ENCODE measurements at regions not wholly inside any gene's neighbourhood (a gene's known extent, or its start where the extent isn't known, plus 50 kb on each side); places are given as distances from the start of the nearest gene placed in this dataset.
"Not testable (repeated sequence)": the region's sequence is repeated elsewhere in the genome, so short reads cannot be mapped to it uniquely, and the experiment has no call there.

GRCh38 chr13:110812869-110813645, 99.6 kb downstream of the ING1 start:
- peaks cover 9% of the 10 kb centered on the region for H3K4me1 Mint-ChIP-seq
- DNase-seq (no peak), ATAC-seq (no peak)
- peak overlapping the region; percentile 68 for H3K4me3 Mint-ChIP-seq
- no peaks in the 10 kb centered on the region for H3K9me3 ChIP-seq (ENCODE audit: control insufficient read depth, low read length, poor library complexity, severe bottlenecking)
- no peaks in the 10 kb centered on the region for H3K36me3 Mint-ChIP-seq (ENCODE audit: low read depth)
- no peak overlapping the region for H3K27ac Mint-ChIP-seq
- peaks cover 39% of the 10 kb centered on the region for H3K27me3 Mint-ChIP-seq

GRCh38 chr13:110813646-110814624, 100.4 kb downstream of the ING1 start:
- H3K36me3 Mint-ChIP-seq (ENCODE audit: low read depth): no peaks in the 10 kb centered on the region

GRCh38 chr13:110815471-110816204, 99.2 kb downstream of the ANKRD10 start:
- DNase-seq (no peak), ATAC-seq (no peak)
- Mint-ChIP-seq H3K27ac (no peak overlapping the region), H3K27me3 (peaks cover 24% of the 10 kb centered on the region), H3K4me1 (peaks cover 14% of the 10 kb centered on the region), H3K4me3 (no peak overlapping the region), H3K36me3 (ENCODE audit: low read depth) (no peaks in the 10 kb centered on the region)
- no peaks in the 10 kb centered on the region for H3K9me3 ChIP-seq (ENCODE audit: control insufficient read depth, low read length, poor library complexity, severe bottlenecking)

More at GRCh38 chr13:110813646-110814624, 100.4 kb downstream of the ING1 start:
- Mint-ChIP-seq H3K4me3 (peak overlapping the region; percentile 68), H3K27ac (no peak overlapping the region), H3K27me3 (peaks cover 32% of the 10 kb centered on the region), H3K4me1 (peaks cover 9% of the 10 kb centered on the region)
- DNase-seq: no peak
- ATAC-seq: no peak
- H3K9me3 ChIP-seq (ENCODE audit: control insufficient read depth, low read length, poor library complexity, severe bottlenecking): no peaks in the 10 kb centered on the region

- H3K9me3 ChIP-seq (ENCODE audit: control insufficient read depth, low read length, poor library complexity, severe bottlenecking): no peaks in the 10 kb centered on the region
- Mint-ChIP-seq H3K4me3 (no peak overlapping the region), H3K36me3 (ENCODE audit: low read depth) (no peaks in the 10 kb centered on the region), H3K27ac (no peak overlapping the region), H3K4me1 (peaks cover 14% of the 10 kb centered on the region), H3K27me3 (peaks cover 18% of the 10 kb centered on the region)
- ATAC-seq (no peak), DNase-seq (no peak)
Observed at GRCh38 chr13:110816500-110816899, 98.4 kb downstream of the ANKRD10 start.

GRCh38 chr13:110817143-110817542, 97.7 kb downstream of the ANKRD10 start:
- Mint-ChIP-seq H3K27ac (no peak overlapping the region), H3K4me1 (peaks cover 12% of the 10 kb centered on the region), H3K4me3 (no peak overlapping the region), H3K27me3 (peaks cover 11% of the 10 kb centered on the region), H3K36me3 (ENCODE audit: low read depth) (no peaks in the 10 kb centered on the region)
- H3K9me3 ChIP-seq (ENCODE audit: control insufficient read depth, low read length, poor library complexity, severe bottlenecking): no peaks in the 10 kb centered on the region
- ATAC-seq: no peak
- DNase-seq: no peak

GRCh38 chr13:110818747-110819146, 96.1 kb downstream of the ANKRD10 start:
- Mint-ChIP-seq H3K27ac (no peak overlapping the region), H3K36me3 (ENCODE audit: low read depth) (no peaks in the 10 kb centered on the region), H3K4me1 (peaks cover 10% of the 10 kb centered on the region), H3K4me3 (no peak overlapping the region), H3K27me3 (peaks cover 6% of the 10 kb centered on the region)
- no peaks in the 10 kb centered on the region for H3K9me3 ChIP-seq (ENCODE audit: control insufficient read depth, low read length, poor library complexity, severe bottlenecking)
- no peak for ATAC-seq
- DNase-seq: no peak

GRCh38 chr13:110819203-110820014, 95.5 kb downstream of the ANKRD10 start:
- H3K4me3 Mint-ChIP-seq: no peak overlapping the region

GRCh38 chr13:110820322-110820721, 94.5 kb downstream of the ANKRD10 start:
- H3K36me3 Mint-ChIP-seq (ENCODE audit: low read depth): no peaks in the 10 kb centered on the region
- ATAC-seq: no peak
- H3K4me1 Mint-ChIP-seq: peaks cover 8% of the 10 kb centered on the region
- no peak for DNase-seq
- no peak overlapping the region for H3K4me3 Mint-ChIP-seq
- H3K27me3 Mint-ChIP-seq: peaks cover 6% of the 10 kb centered on the region
- no peaks in the 10 kb centered on the region for H3K9me3 ChIP-seq (ENCODE audit: control insufficient read depth, low read length, poor library complexity, severe bottlenecking)
- H3K27ac Mint-ChIP-seq: peak overlapping the region; percentile 34

More at GRCh38 chr13:110819203-110820014, 95.5 kb downstream of the ANKRD10 start:
- peak; percentile 57 to 72 (median 60) for DNase-seq
- peaks cover 10% of the 10 kb centered on the region for H3K4me1 Mint-ChIP-seq
- ATAC-seq: peak; percentile 89
- H3K36me3 Mint-ChIP-seq (ENCODE audit: low read depth): no peaks in the 10 kb centered on the region
- no peaks in the 10 kb centered on the region for H3K9me3 ChIP-seq (ENCODE audit: control insufficient read depth, low read length, poor library complexity, severe bottlenecking)
- peak overlapping the region; percentile 51 for H3K27ac Mint-ChIP-seq
- peaks cover 6% of the 10 kb centered on the region for H3K27me3 Mint-ChIP-seq

GRCh38 chr13:110821837-110822668, 92.8 kb downstream of the ANKRD10 start:
- DNase-seq; ATAC-seq; H3K36me3 Mint-ChIP-seq (ENCODE audit: low read depth); H3K27me3 Mint-ChIP-seq; H3K4me1 Mint-ChIP-seq; H3K9me3 ChIP-seq (ENCODE audit: control insufficient read depth, low read length, poor library complexity, severe bottlenecking): not testable (repeated sequence)
- Mint-ChIP-seq H3K4me3 (peak overlapping the region; percentile 25), H3K27ac (peak overlapping the region; percentile 83)

- Mint-ChIP-seq H3K36me3 (ENCODE audit: low read depth) (no peaks in the 10 kb centered on the region), H3K4me1 (peaks cover 9% of the 10 kb centered on the region), H3K27ac (no peak overlapping the region), H3K27me3 (peaks cover 10% of the 10 kb centered on the region), H3K4me3 (no peak overlapping the region)
- H3K9me3 ChIP-seq (ENCODE audit: control insufficient read depth, low read length, poor library complexity, severe bottlenecking): no peaks in the 10 kb centered on the region
- DNase-seq: no peak
- no peak for ATAC-seq
Observed at GRCh38 chr13:110822669-110822945, 92.3 kb downstream of the ANKRD10 start.

GRCh38 chr13:110824702-110825300, 90.1 kb downstream of the ANKRD10 start:
- no peak for DNase-seq
- Mint-ChIP-seq H3K27ac (no peak overlapping the region), H3K4me1 (peaks cover 4% of the 10 kb centered on the region), H3K36me3 (ENCODE audit: low read depth) (no peaks in the 10 kb centered on the region), H3K4me3 (no peak overlapping the region), H3K27me3 (peaks cover 9% of the 10 kb centered on the region)
- no peaks in the 10 kb centered on the region for H3K9me3 ChIP-seq (ENCODE audit: control insufficient read depth, low read length, poor library complexity, severe bottlenecking)
- no peak for ATAC-seq
